Activated CD4-positive, alpha-beta T cell treated with anti-CD3 and anti-CD28 coated beads, Interleukin-2, amount 50 U/mL, for 24 hours (primary cell): ENCODE measurements at regions not wholly inside any gene's neighbourhood (a gene's known extent, or its start where the extent isn't known, plus 50 kb on each side); places are given as distances from the start of the nearest gene placed in this dataset.

Source experiments
- DNase-seq, 2 donors: peaks; one replicate each; pipeline ENCODE4 v3.0.0-alpha.2; 2020; ENCODE audit warnings: low read depth in 1 of 2, low spot score in 1 of 2

GRCh38 chr6:19440531-19440930 lies 396.6 kb upstream of the ID4 start:
- no peak for DNase-seq

DNA sequence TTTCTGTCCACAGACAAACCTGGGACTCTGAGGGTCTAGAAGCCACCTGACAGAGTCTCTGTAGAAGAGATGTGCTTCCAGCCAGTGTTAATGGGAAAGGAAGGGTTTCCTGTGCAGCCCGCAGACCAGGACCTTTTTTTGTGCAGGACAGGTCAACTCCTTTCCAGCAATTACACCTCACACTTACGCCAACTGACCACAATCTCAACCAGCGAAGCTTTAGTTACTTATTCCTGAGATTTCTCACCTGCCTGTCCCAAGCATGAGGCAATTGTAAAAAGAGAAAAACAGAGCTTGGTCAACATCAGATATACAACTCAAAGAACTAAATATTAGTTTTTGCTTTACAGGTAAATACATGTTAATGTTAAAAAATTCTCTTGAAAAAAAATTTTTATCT lies 393.8 kb upstream of the ID4 start:
- no peak for DNase-seq

GRCh38 chr6:19444041-19444440 lies 393.1 kb upstream of the ID4 start:
- DNase-seq = no peak

- DNase-seq = no peak
These were observed 392.7 kb upstream of the ID4 start for GRCh38 chr6:19444481-19444880.

- DNase-seq = no peak
These were observed 390.6 kb upstream of the ID4 start for GRCh38 chr6:19446570-19446969.

DNA sequence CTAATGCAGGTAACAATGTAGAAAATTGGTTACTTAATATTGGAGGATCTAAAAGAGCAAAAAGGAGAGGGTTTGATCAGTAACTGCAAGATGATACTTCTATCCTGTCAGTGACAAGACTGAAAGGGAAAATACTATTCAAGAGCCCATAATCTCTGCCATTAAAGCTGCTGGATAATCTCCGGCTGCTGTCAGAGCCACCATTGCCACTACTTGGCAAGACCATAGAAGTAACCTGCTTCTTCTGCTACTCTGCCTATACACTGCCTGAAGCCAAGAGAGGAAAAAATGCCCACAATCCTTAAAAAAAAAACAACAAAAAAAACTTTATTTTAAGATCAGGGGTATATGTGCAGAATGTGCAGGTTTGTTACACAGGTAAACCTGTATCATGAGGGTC lies 386.5 kb upstream of the ID4 start:
- DNase-seq = no peak

DNA sequence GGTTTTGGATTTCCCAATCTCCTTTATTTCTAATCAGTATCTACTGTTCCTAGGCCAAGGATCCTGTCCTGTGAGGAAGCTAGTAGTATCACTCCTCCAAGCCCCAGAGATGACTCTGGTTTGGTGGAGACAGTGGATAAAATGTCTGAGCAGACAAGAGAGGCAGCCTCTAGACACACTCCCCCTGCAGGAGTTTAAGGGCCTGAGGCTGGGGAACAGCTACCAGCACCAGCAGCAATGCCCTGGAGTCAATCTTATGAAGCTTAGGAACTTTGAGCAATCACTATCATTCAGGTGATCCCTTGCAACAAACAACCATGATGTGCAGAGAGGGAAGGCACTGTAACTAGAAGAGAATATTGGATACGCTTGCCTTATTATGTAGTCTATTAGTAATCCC lies 384.7 kb upstream of the ID4 start:
- no peak for DNase-seq

- no peak for DNase-seq
These were observed 383.0 kb upstream of the ID4 start for GRCh38 chr6:19454001-19454720.

- no peak for DNase-seq
These were observed 382.3 kb upstream of the ID4 start for GRCh38 chr6:19454721-19455392.

GRCh38 chr6:19463250-19463649 lies 373.9 kb upstream of the ID4 start:
- no peak for DNase-seq

DNA sequence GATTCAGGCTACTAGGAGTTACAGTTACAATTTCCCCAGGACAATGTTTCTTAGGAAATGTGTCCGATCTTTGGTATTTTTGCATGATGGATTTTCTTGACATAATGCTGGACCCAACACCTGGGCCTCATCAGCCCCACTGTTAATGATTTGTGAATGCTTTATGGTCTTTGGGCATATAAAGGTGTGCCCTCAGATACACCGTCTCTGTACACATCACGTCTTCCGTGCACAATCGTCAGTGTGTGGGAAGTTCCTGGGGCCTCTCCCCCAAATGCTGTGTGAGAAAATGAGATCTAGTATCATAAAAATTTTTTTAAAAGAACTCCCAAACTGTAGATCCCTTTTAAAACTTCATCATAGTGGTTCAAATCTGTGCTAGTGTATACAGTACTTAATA lies 373.2 kb upstream of the ID4 start:
- no peak for DNase-seq

DNA sequence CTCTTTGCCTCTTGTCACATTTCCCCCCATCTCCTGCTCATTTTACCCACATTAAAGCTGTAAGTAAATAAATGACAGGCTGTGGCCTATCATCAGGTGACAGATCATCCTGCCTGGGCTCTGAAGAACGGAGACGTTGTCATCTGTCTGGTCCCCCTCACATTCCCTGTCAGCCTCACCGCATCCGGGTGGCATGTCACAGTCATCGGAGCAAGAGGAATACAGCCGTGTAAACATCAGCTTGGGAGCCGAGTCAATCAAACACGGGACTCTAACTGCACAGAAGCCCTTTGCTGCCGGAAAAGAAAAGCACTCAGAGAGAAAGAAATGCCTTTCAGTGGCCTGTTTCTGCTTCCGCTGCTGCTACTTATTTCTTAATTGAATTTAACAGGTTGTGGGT lies 371.9 kb upstream of the ID4 start:
- DNase-seq = no peak

GRCh38 chr6:19465760-19466159 lies 371.4 kb upstream of the ID4 start:
- no peak for DNase-seq

DNA sequence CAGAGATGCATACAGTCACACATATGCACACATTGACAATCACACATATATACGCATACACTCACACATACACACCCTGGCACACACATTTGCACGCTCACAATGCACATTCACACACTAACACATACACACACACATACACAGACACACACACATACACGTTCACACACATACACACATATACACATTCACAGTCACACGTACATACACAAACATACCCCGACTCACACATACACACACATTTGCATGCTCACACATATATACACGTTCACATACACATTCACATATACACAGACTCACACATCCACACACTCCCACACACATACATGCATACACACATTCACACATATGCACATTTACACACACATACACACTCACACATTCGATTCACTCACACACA lies 366.8 kb upstream of the ID4 start:
- DNase-seq = no peak

- no peak for DNase-seq
These were observed 365.0 kb upstream of the ID4 start for GRCh38 chr6:19472153-19472552.

GRCh38 chr6:19472850-19473249 lies 364.3 kb upstream of the ID4 start:
- DNase-seq = no peak

DNA sequence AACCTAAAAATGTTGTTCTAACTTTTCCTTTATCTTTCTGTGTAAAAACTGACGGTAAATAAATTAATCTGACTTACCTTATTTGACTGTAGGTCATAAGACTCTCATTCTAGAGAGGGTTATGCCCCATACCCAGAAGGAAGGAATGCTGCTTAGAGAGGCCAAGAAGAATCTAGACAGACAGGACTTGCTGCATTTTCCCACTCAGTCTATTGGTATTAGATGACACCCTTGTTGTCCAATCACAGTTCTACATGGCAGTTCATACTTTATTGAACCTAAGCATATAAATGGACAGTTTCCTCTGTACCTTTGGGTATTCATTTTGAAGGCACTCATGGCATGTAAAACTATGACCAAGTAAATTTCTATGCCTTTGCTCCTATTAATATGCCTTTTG lies 359.6 kb upstream of the ID4 start:
- DNase-seq = no peak

DNA sequence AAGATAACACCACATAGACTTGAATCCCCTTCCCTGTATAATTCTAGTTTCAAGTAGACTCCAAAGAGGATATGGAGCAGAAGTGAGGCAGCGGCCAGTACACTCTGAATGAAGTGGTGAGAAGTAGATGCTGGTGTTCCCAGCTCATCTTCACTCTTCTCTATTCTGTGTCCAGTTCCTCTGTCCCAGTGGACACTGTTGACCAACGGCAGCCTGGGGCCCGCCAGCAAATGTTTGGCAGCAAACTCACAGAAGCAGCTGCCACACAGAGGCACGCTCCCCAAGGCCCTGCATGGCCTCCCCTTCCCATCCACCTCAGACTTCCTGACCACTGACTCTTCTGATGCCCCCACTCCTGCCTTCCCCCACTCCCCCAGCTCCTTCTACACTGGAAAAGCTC lies 358.9 kb upstream of the ID4 start:
- no peak for DNase-seq

DNA sequence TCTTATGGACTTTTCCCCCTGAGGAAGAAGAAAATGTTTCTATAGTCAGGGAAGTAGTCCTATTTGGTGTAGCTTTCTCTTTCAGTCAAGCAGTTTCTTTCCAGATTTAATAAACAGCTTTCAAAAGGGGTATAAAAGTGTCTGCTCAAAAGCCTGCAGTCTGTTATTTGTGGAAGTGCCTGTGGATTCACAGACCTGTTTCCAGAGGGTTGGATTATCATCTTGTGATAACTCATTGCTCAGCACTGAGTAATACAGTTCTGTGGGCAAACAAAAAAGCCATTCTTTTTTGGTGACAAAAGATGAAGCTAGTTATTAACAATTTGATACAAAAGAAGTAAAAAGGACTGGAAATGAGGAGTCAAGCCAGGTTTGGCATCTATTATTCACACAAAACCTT lies 358.2 kb upstream of the ID4 start:
- DNase-seq = no peak

DNA sequence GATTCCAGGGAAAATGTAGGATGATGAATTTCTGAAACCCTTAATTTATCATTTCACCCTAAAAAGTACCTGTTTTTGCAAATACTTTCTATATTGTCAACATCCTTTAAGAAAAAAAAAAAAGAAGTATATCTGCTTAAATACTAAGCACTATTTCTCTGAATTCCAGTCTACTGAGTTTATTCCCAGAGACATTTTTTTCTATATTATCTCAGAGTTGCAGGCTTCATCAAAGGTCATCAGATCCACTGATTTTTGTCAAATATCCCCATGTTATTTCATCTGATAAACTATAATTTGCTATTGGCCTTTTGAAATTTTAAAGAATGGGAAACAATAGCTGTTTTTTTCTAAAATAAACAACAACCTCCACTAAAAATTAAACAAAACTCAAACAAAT lies 357.6 kb upstream of the ID4 start:
- DNase-seq = no peak

GRCh38 chr6:19492636-19493405 lies 344.3 kb upstream of the ID4 start:
- no peak for DNase-seq

GRCh38 chr6:19501737-19502245 lies 335.4 kb upstream of the ID4 start:
- DNase-seq = no peak
